Transverse colon (tissue), 3 donors: ENCODE measurements at regions not wholly inside any gene's neighbourhood (a gene's known extent, or its start where the extent isn't known, plus 50 kb on each side); places are given as distances from the start of the nearest gene placed in this dataset.

Source experiments
- POLR2A ChIP-seq: fragments of 450-650 bp; IDR thresholded peaks from one replicate; pipeline ENCODE4 v1.6.1; 2016; ENCODE audit warnings: antibody characterized with exemption, mild to moderate bottlenecking, moderate library complexity
- TF ChIP-seq, protein P1 (sequence below), 5 experiments: fragments of 200-600 bp in 3 of 5; fragments of 450-650 bp in 2 of 5; sonication (generic) in 3 of 5; IDR thresholded peaks; 1 replicate in 2 of 5; 2 replicates in 3 of 5; pipeline ENCODE4 v1.5.1; 2016 to 2017; ENCODE audit warnings: antibody characterized with exemption in 5 of 5, inconsistent platforms in 3 of 5, mild to moderate bottlenecking in 2 of 5, moderate library complexity in 1 of 5

DNA sequence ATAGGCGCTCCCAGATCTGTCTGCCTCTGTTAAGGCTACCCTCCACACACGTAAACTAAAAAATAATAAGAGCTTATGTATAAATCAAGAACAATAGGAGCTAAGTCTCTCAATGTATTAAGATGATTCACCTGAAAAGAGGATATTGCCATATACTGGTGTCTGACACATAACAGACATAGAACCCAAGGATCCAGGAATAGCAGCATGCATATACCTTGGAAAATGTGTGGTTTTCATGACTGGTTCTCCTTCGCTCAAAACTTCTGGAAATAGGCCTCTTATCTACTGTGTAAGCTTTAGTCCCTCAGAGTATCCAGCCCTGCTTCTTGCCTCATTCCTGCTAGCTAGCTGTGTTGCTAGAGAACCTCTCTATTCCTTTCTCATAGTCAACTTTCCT is 203.7 kb upstream of the SLITRK2 start:
- TF ChIP-seq, protein P1, sequence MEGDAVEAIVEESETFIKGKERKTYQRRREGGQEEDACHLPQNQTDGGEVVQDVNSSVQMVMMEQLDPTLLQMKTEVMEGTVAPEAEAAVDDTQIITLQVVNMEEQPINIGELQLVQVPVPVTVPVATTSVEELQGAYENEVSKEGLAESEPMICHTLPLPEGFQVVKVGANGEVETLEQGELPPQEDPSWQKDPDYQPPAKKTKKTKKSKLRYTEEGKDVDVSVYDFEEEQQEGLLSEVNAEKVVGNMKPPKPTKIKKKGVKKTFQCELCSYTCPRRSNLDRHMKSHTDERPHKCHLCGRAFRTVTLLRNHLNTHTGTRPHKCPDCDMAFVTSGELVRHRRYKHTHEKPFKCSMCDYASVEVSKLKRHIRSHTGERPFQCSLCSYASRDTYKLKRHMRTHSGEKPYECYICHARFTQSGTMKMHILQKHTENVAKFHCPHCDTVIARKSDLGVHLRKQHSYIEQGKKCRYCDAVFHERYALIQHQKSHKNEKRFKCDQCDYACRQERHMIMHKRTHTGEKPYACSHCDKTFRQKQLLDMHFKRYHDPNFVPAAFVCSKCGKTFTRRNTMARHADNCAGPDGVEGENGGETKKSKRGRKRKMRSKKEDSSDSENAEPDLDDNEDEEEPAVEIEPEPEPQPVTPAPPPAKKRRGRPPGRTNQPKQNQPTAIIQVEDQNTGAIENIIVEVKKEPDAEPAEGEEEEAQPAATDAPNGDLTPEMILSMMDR (IDR thresholded peaks at IDR 0.05) = no peak
- no peak for TF ChIP-seq POLR2A
